Neural cell (in vitro differentiated cells): ENCODE measurements at regions not wholly inside any gene's neighbourhood (a gene's known extent, or its start where the extent isn't known, plus 50 kb on each side); places are given as distances from the start of the nearest gene placed in this dataset.

ENCODE experiments used
- H2AFZ ChIP-seq: fragments of 200-600, 300-800 bp; sonication (generic), shearing (Covaris generic); 2 replicates; pipeline ENCODE4 v1.6.0; 2014; ENCODE audit warnings: low read depth, mild to moderate bottlenecking, antibody characterized with exemption, low read length, moderate library complexity
- H3F3A ChIP-seq: fragments of 200-600 bp; shearing (Covaris generic); 2 replicates; pipeline ENCODE4 v1.6.1; 2016; ENCODE audit warnings: mild to moderate bottlenecking, moderate library complexity, mixed read lengths, antibody characterized with exemption, low read length; ENCODE audit not compliant: insufficient read depth, poor library complexity, severe bottlenecking
- H3K27ac ChIP-seq: fragments of 200-600, 300-800 bp; sonication (generic), shearing (Covaris generic); 2 replicates; pipeline ENCODE4 v1.5.1; 2014; ENCODE audit warnings: mild to moderate bottlenecking, low read length, moderate library complexity
- H3K27me3 ChIP-seq: fragments of 300-800, 200-600 bp; sonication (generic), shearing (Covaris generic); 2 replicates; pipeline ENCODE4 v1.6.0; 2014; ENCODE audit warnings: mild to moderate bottlenecking, low read depth, low read length, moderate library complexity; ENCODE audit not compliant: insufficient read depth
- H3K36me3 ChIP-seq: fragments of 300-800, 200-600 bp; sonication (generic), shearing (Covaris generic); 2 replicates; pipeline ENCODE4 v1.5.1; 2014; ENCODE audit warnings: mild to moderate bottlenecking, antibody characterized with exemption, low read length, moderate library complexity; ENCODE audit not compliant: insufficient read depth
- H3K4me2 ChIP-seq: fragments of 300-800, 200-600 bp; sonication (generic), shearing (Covaris generic); 2 replicates; pipeline ENCODE4 v1.6.0; 2014; ENCODE audit warnings: mild to moderate bottlenecking, low read length
- H3K4me3 ChIP-seq: fragments of 300-800, 200-600 bp; sonication (generic), shearing (Covaris generic); 2 replicates; pipeline ENCODE4 v1.5.1; 2014; ENCODE audit warnings: mild to moderate bottlenecking, low read length, moderate library complexity
- H3K79me2 ChIP-seq: fragments of 200-600 bp; shearing (Covaris generic); replicated peaks from 2 replicates; pipeline ENCODE4 v1.6.0; 2014; ENCODE audit warnings: mild to moderate bottlenecking, low read length, moderate library complexity; ENCODE audit not compliant: insufficient read depth
- H3K9ac ChIP-seq: fragments of 300-800, 200-600 bp; sonication (generic), shearing (Covaris generic); 2 replicates; pipeline ENCODE4 v1.6.1; 2016; ENCODE audit warnings: mild to moderate bottlenecking, low read length, mixed read lengths
- H3K9me2 ChIP-seq: fragments of 200-600 bp; shearing (Covaris generic); 2 replicates; pipeline ENCODE4 v1.6.1; 2016; ENCODE audit warnings: mild to moderate bottlenecking, low read length, mixed read lengths; ENCODE audit not compliant: insufficient read depth
- H3K9me3 ChIP-seq: fragments of 200-600, 300-800 bp; sonication (generic), shearing (Covaris generic); 2 replicates; pipeline ENCODE4 v1.6.1; 2016; ENCODE audit warnings: mild to moderate bottlenecking, mixed run types, low read length, moderate library complexity, mixed read lengths
- H4K20me1 ChIP-seq: fragments of 200-600 bp; shearing (Covaris generic); 2 replicates; pipeline ENCODE4 v1.6.1; 2016; ENCODE audit warnings: mild to moderate bottlenecking, mixed run types; ENCODE audit not compliant: insufficient read depth
- EP300 ChIP-seq: fragments of 450-650 bp; conservative IDR thresholded peaks from 2 replicates; pipeline ENCODE4 v1.6.1; 2014; ENCODE audit warnings: antibody characterized with exemption, mild to moderate bottlenecking, moderate library complexity; ENCODE audit not compliant: poor library complexity, severe bottlenecking
- EZH2 ChIP-seq: fragments of 200-600, 300-800 bp; shearing (Covaris generic), sonication (generic); IDR thresholded peaks from 2 replicates; pipeline ENCODE4 v1.6.1; 2014; ENCODE audit warnings: antibody characterized with exemption, low read length, borderline replicate concordance, mild to moderate bottlenecking; ENCODE audit not compliant: insufficient read depth, poor library complexity, severe bottlenecking
- MXI1 ChIP-seq: fragments of 450-650 bp; conservative IDR thresholded peaks from 2 replicates; pipeline ENCODE4 v1.6.1; 2014; ENCODE audit warnings: antibody characterized with exemption, mild to moderate bottlenecking; ENCODE audit not compliant: poor library complexity, severe bottlenecking
- POLR2AphosphoS5 ChIP-seq: IDR thresholded peaks from 2 replicates; pipeline ENCODE4 v1.6.1; 2012
- RAD21 ChIP-seq: fragments of 450-650 bp; conservative IDR thresholded peaks from 2 replicates; pipeline ENCODE4 v1.6.1; 2014; ENCODE audit warnings: antibody characterized with exemption, mild to moderate bottlenecking, moderate library complexity
- REST ChIP-seq: IDR thresholded peaks from 2 replicates; pipeline ENCODE4 v1.6.1; 2012; ENCODE audit warnings: borderline replicate concordance
- SMC3 ChIP-seq: fragments of 450-650 bp; conservative IDR thresholded peaks from 2 replicates; pipeline ENCODE4 v1.6.1; 2014; ENCODE audit warnings: antibody characterized with exemption, mild to moderate bottlenecking, moderate library complexity; ENCODE audit not compliant: poor library complexity
- TAF1 ChIP-seq: IDR thresholded peaks from 2 replicates; pipeline ENCODE4 v1.6.1; 2012; ENCODE audit warnings: low read depth
- TF ChIP-seq, protein P1 (sequence below): fragments of 450-650 bp; IDR thresholded peaks from 2 replicates; pipeline ENCODE4 v1.5.1; 2014; ENCODE audit warnings: antibody characterized with exemption, mild to moderate bottlenecking, moderate library complexity; ENCODE audit not compliant: poor library complexity, severe bottlenecking

GRCh38 chr6:125423047-125423446 is 121.3 kb upstream of the HDDC2 start:
- Histone ChIP-seq H3K9me3 (no peaks in the 10 kb centered on the region), H3F3A (no peaks in the 10 kb centered on the region), H4K20me1 (no peaks in the 10 kb centered on the region), H2AFZ (no peak overlapping the region), H3K79me2 (no peaks in the 10 kb centered on the region), H3K9ac (no peak overlapping the region), H3K27ac (no peak overlapping the region), H3K4me3 (no peak overlapping the region), H3K27me3 (no peaks in the 10 kb centered on the region), H3K9me2 (no peaks in the 10 kb centered on the region), H3K36me3 (no peaks in the 10 kb centered on the region), H3K4me2 (no peak overlapping the region)
- no peak for TF ChIP-seq EZH2
- TF ChIP-seq TAF1 = no peak
- no peak for TF ChIP-seq RAD21
- TF ChIP-seq, protein P1, sequence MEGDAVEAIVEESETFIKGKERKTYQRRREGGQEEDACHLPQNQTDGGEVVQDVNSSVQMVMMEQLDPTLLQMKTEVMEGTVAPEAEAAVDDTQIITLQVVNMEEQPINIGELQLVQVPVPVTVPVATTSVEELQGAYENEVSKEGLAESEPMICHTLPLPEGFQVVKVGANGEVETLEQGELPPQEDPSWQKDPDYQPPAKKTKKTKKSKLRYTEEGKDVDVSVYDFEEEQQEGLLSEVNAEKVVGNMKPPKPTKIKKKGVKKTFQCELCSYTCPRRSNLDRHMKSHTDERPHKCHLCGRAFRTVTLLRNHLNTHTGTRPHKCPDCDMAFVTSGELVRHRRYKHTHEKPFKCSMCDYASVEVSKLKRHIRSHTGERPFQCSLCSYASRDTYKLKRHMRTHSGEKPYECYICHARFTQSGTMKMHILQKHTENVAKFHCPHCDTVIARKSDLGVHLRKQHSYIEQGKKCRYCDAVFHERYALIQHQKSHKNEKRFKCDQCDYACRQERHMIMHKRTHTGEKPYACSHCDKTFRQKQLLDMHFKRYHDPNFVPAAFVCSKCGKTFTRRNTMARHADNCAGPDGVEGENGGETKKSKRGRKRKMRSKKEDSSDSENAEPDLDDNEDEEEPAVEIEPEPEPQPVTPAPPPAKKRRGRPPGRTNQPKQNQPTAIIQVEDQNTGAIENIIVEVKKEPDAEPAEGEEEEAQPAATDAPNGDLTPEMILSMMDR = no peak
- no peak for TF ChIP-seq MXI1
- no peak for TF ChIP-seq EP300
- TF ChIP-seq POLR2AphosphoS5 = no peak
- no peak for TF ChIP-seq SMC3
- no peak for TF ChIP-seq REST

- no peak overlapping the region for H3K4me2 ChIP-seq
- H4K20me1 ChIP-seq = no peaks in the 10 kb centered on the region
- no peak overlapping the region for H3K27ac ChIP-seq
- TF ChIP-seq EZH2 (no peak), RAD21 (no peak), EP300 (no peak), TAF1 (no peak), REST (no peak), POLR2AphosphoS5 (no peak)
- TF ChIP-seq, protein P1 = no peak
- no peak overlapping the region for H3K4me3 ChIP-seq
- no peaks in the 10 kb centered on the region for H3K27me3 ChIP-seq
- no peaks in the 10 kb centered on the region for H3K9me3 ChIP-seq
- H3K9me2 ChIP-seq = no peaks in the 10 kb centered on the region
- no peak overlapping the region for H3K9ac ChIP-seq
- no peaks in the 10 kb centered on the region for H3K79me2 ChIP-seq
- H3F3A ChIP-seq = no peaks in the 10 kb centered on the region
- H3K36me3 ChIP-seq = no peaks in the 10 kb centered on the region
- H2AFZ ChIP-seq = no peak overlapping the region
Measured at GRCh38 chr6:125431971-125432370, 130.2 kb upstream of the HDDC2 start.
